H1 (cell line): ENCODE measurements at regions not wholly inside any gene's neighbourhood (a gene's known extent, or its start where the extent isn't known, plus 50 kb on each side); places are given as distances from the start of the nearest gene placed in this dataset.

Experiments
- CEBPB ChIP-seq: IDR thresholded peaks from 2 replicates; pipeline ENCODE4 v1.6.1; 2012; ENCODE audit warnings: low read depth, low read length
- EZH2 ChIP-seq: fragments of 200-600 bp; sonication (generic); IDR thresholded peaks from 2 replicates; pipeline ENCODE4 v1.7.1; 2012; ENCODE audit warnings: low read depth, mild to moderate bottlenecking, moderate library complexity, low read length, inconsistent platforms; ENCODE audit not compliant: severe bottlenecking
- RAD21 ChIP-seq, 2 experiments: IDR thresholded peaks in 1 of 2; conservative IDR thresholded peaks in 1 of 2; 2 replicates each; pipeline ENCODE4 v1.6.1; 2011; ENCODE audit warnings: low read depth in 2 of 2, low read length in 2 of 2, improper control_type of control experiment in 1 of 2, inconsistent platforms in 1 of 2, mild to moderate bottlenecking in 1 of 2, moderate library complexity in 1 of 2
- TF ChIP-seq, protein P1 (sequence below), 3 experiments: IDR thresholded peaks; 1 replicate in 2 of 3; 2 replicates in 1 of 3; pipeline versions ENCODE4 v1.5.1 to v1.6.1; 2011; ENCODE audit warnings: low read length in 3 of 3, mild to moderate bottlenecking in 3 of 3, inconsistent platforms in 2 of 3, low read depth in 1 of 3, moderate library complexity in 1 of 3; ENCODE audit not compliant: insufficient read depth in 1 of 3; ENCODE audit errors: control extremely low read depth in 1 of 3

DNA sequence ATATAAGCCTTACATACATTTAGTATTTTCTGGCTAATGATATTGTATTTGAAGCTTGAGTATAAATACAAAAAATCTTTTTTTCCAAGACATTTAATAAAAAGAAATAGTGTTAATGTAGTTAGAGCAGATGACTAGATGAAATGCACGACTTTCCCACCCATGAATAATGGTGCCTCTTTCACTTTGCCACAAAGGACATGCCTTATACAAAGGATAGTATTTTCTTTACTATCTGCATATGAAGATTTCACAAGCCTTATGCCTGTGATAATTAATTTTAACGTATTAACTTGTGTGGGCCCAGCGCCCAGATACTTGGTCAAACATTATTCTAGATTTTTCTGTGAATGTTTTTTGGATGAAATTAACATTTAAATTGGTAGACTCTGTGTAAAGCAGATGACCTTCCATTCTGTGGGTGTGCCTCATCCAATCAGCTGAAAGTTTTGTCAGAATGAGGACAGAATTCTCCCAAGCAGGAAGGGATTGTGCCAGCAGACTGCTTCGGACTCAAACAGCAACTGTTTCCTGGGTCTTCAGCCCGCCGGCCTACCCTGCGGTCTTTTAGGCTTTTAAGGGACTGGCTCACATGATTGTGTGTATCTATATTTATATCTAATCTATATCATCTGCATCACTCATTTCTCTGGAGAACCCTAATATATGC, 115.4 kb downstream of the USP22 start:
- no peak for TF ChIP-seq CEBPB
- TF ChIP-seq, protein P1, sequence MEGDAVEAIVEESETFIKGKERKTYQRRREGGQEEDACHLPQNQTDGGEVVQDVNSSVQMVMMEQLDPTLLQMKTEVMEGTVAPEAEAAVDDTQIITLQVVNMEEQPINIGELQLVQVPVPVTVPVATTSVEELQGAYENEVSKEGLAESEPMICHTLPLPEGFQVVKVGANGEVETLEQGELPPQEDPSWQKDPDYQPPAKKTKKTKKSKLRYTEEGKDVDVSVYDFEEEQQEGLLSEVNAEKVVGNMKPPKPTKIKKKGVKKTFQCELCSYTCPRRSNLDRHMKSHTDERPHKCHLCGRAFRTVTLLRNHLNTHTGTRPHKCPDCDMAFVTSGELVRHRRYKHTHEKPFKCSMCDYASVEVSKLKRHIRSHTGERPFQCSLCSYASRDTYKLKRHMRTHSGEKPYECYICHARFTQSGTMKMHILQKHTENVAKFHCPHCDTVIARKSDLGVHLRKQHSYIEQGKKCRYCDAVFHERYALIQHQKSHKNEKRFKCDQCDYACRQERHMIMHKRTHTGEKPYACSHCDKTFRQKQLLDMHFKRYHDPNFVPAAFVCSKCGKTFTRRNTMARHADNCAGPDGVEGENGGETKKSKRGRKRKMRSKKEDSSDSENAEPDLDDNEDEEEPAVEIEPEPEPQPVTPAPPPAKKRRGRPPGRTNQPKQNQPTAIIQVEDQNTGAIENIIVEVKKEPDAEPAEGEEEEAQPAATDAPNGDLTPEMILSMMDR (IDR thresholded peaks at IDR 0.05; ENCODE audit: control extremely low read depth in 1 of 3, insufficient read depth in 1 of 3, low read depth in 1 of 3, low read length in 3 of 3) = no peak
- TF ChIP-seq RAD21 (IDR thresholded peaks at IDR 0.05 in 1 of 2, conservative IDR thresholded peaks at IDR 0.05 in 1 of 2; ENCODE audit: low read depth in 2 of 2, low read length in 2 of 2) = no peak
- TF ChIP-seq EZH2 = no peak
